ENCODE measurements at regions not wholly inside any gene's neighbourhood (a gene's known extent, or its start where the extent isn't known, plus 50 kb on each side); places are given as distances from the start of the nearest gene placed in this dataset.
A peak's percentile ranks its signal among the peaks of the same experiment; 100 is the strongest.

DNA sequence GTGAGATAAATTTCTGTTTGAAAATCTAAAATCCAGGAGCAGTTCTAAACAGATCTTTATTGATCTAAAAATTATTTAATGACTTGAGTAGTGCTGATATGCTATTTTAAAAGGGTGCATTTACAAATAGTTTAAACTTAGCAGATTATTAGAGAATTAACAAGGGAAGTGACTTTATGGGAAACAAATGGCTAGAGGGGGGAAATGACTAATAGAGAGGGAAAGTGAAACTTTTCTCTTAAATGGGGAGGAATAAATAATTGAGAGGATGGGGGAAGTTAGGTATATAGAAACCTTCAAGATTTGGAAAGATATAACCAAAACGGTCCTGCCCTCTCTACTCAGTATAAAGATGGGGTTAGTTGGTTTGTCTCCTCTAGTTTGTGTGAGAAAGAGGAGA lies 90.1 kb upstream of the ARMC3 start:
- H3K27ac ChIP-seq = no peak overlapping the region
- ATAC-seq (no peak), DNase-seq (no peak)
- H3K9me3 ChIP-seq = no peaks in the 10 kb centered on the region
- no peak overlapping the region for H3K4me3 ChIP-seq
- H3K4me1 ChIP-seq = no peaks in the 10 kb centered on the region
- intact Hi-C loops (cut with DNase I) = no loop called here
- H3K36me3 ChIP-seq = no peaks in the 10 kb centered on the region
- no peaks in the 10 kb centered on the region for H3K27me3 ChIP-seq
- TF ChIP-seq CTCF (IDR thresholded peaks at IDR 0.05) (no peak), POLR2A (IDR thresholded peaks at IDR 0.05) (no peak)
- 35% methylated on average over 1 of the region's 1 CpG for WGBS (ENCODE audit: insufficient coverage, low coverage, low lambda C conversion rate, missing lambda C conversion rate)

DNA sequence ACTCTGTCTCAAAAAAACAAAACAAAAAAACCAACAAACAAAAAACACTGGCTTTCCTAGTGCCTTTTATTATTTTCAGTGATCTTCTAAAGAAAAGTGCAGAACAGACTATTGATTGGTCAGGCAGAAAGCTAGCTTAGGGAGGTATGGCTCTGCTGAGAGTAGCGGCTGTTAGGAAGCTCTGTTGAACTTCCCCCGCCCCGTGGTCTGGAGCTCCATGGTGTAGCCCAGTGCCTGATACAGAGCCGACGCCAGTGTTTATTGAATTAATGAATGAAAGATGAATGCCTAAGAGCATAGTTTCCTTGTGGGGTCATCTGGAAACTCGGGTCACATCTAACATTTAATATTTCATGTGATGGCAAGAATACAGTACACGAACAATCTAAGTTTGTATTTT lies 90.5 kb upstream of the ARMC3 start:
- Histone ChIP-seq H3K27me3 (no peaks in the 10 kb centered on the region), H3K4me1 (no peaks in the 10 kb centered on the region), H3K27ac (no peak overlapping the region), H3K4me3 (no peak overlapping the region), H3K9me3 (no peaks in the 10 kb centered on the region), H3K36me3 (no peaks in the 10 kb centered on the region)
- no peak for TF ChIP-seq CTCF (IDR thresholded peaks at IDR 0.05)
- TF ChIP-seq POLR2A (IDR thresholded peaks at IDR 0.05) = no peak
- DNase-seq = peak in 1 of 3 donors; percentile 21
- intact Hi-C loops (cut with DNase I) = no loop called here
- WGBS (ENCODE audit: insufficient coverage, low coverage, low lambda C conversion rate, missing lambda C conversion rate) = 48% methylated on average over 7 of the region's 7 CpGs
- peak in 3 of 4 donors; percentile 30 to 45 (median 45) for ATAC-seq

DNA sequence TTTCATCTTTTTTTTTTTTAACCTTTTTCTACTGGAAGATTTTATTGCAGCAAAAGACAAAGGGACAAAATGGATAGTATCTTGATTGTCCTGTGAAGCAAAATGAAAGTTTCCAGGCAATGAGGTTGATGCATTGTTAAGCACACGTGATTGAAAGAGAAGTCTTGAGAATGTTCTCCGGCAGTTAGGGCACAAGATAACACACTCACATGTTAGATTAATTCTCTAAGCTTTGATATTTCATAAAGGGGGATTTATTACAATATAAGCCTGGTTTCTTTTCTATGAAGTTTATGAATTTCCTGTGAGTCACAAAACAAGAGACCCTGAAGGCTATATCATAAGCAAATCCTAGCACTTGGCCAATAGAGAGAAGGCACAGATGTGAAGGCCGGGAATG lies 93.4 kb upstream of the ARMC3 start:
- TF ChIP-seq CTCF (IDR thresholded peaks at IDR 0.05) (no peak), POLR2A (IDR thresholded peaks at IDR 0.05) (no peak)
- Histone ChIP-seq H3K4me3 (no peak overlapping the region), H3K4me1 (no peaks in the 10 kb centered on the region), H3K27ac (no peak overlapping the region), H3K27me3 (no peaks in the 10 kb centered on the region), H3K9me3 (no peaks in the 10 kb centered on the region), H3K36me3 (no peaks in the 10 kb centered on the region)
- intact Hi-C loops (cut with DNase I) = no loop called here
- 82% methylated on average over 3 of the region's 3 CpGs for WGBS (ENCODE audit: insufficient coverage, low coverage, low lambda C conversion rate, missing lambda C conversion rate)
- no peak for ATAC-seq
- no peak for DNase-seq

- Histone ChIP-seq H3K9me3 (no peaks in the 10 kb centered on the region), H3K27me3 (no peaks in the 10 kb centered on the region), H3K4me1 (no peaks in the 10 kb centered on the region), H3K27ac (no peak overlapping the region), H3K4me3 (no peak overlapping the region), H3K36me3 (no peaks in the 10 kb centered on the region)
- no peak for DNase-seq
- TF ChIP-seq CTCF (IDR thresholded peaks at IDR 0.05) (no peak), POLR2A (IDR thresholded peaks at IDR 0.05) (no peak)
- intact Hi-C loops (cut with DNase I) = no loop called here
- no peak for ATAC-seq
- 85% methylated on average over 1 of the region's 1 CpG for WGBS (ENCODE audit: insufficient coverage, low coverage, low lambda C conversion rate, missing lambda C conversion rate)
Measured at GRCh38 chr10:22833781-22834180, 94.1 kb upstream of the ARMC3 start.

DNA sequence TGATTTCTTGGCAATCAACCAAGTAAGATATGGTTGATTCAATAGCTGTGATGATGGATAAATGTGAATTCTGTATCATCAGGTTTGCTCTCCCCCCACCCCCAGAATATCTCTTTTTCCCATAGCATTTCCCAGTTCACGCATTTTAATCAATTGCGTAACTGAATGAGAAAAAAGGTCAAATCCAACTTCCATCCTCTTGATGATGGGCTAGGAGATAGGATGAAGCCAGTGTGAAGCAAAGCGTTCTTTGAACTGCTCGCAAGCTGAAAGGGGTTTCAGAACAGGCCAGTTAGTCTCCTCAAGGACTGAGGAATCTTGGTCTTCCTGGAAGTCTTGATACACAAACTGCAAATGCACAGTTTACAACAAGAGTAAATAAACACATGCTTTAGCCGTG lies 94.5 kb upstream of the ARMC3 start:
- intact Hi-C loops (cut with DNase I) = no loop called here
- no peak for DNase-seq
- H3K27me3 ChIP-seq = no peaks in the 10 kb centered on the region
- 70% methylated on average over 5 of the region's 5 CpGs for WGBS (ENCODE audit: insufficient coverage, low coverage, low lambda C conversion rate, missing lambda C conversion rate)
- TF ChIP-seq CTCF (IDR thresholded peaks at IDR 0.05) = no peak
- TF ChIP-seq POLR2A (IDR thresholded peaks at IDR 0.05) = no peak
- no peaks in the 10 kb centered on the region for H3K36me3 ChIP-seq
- H3K9me3 ChIP-seq = no peaks in the 10 kb centered on the region
- no peak overlapping the region for H3K4me3 ChIP-seq
- no peaks in the 10 kb centered on the region for H3K4me1 ChIP-seq
- no peak for ATAC-seq
- H3K27ac ChIP-seq = no peak overlapping the region
